CD4-positive, alpha-beta T cell (primary cell): ENCODE measurements at regions not wholly inside any gene's neighbourhood (a gene's known extent, or its start where the extent isn't known, plus 50 kb on each side); places are given as distances from the start of the nearest gene placed in this dataset.

Experiments
- ATAC-seq: fragments of 200-7000 bp; cut with Tn5 transposase; one replicate; pipeline ENCODE4 v1.10.0; 2022; ENCODE audit warnings: mild to moderate bottlenecking; ENCODE audit not compliant: poor library complexity
- CTCF ChIA-PET: fragments of 350-600 bp; sonication (Branson Sonifier 250); formaldehyde crosslinking; loops from one replicate; lab custom pipeline; 2021; ENCODE audit warnings: antibody characterized with exemption, inconsistent platforms; lab: Charles Lee
- POLR2A ChIA-PET: fragments of 350-600 bp; sonication (Branson Sonifier 250); formaldehyde crosslinking; loops from one replicate; lab custom pipeline; 2021; ENCODE audit warnings: antibody characterized with exemption, inconsistent platforms; lab: Charles Lee
- DNase-seq, 14 experiments: peaks; one replicate each; pipeline ENCODE4 v3.0.0-alpha.2; 2013 to 2020; ENCODE audit warnings: mixed read lengths in 2 of 14
- H3K27ac ChIP-seq, 2 donors: one replicate each; pipeline versions ENCODE4 v1.5.1 to v1.7.0; 2013; ENCODE audit warnings: low read length in 2 of 2, low read depth in 1 of 2, mild to moderate bottlenecking in 1 of 2
- H3K27me3 ChIP-seq, 2 experiments: 1 replicate in 1 of 2; 2 replicates in 1 of 2; pipeline versions ENCODE4 v1.6.1 to v1.7.0; 2013; ENCODE audit warnings: low read length in 2 of 2, control low read depth in 1 of 2, mild to moderate bottlenecking in 1 of 2, moderate library complexity in 1 of 2; ENCODE audit not compliant: insufficient read depth in 2 of 2, control insufficient read depth in 1 of 2
- H3K36me3 ChIP-seq: one replicate; pipeline ENCODE4 v1.6.1; 2013; ENCODE audit warnings: low read length, control low read depth; ENCODE audit not compliant: insufficient read depth
- H3K4me1 ChIP-seq: one replicate; pipeline ENCODE4 v1.6.1; 2013; ENCODE audit warnings: low read length, control low read depth; ENCODE audit not compliant: insufficient read depth
- H3K4me3 ChIP-seq: one replicate; pipeline ENCODE4 v1.5.1; 2013; ENCODE audit warnings: mild to moderate bottlenecking, low read length, moderate library complexity
- H3K9me3 ChIP-seq, 2 experiments: 1 replicate in 1 of 2; 2 replicates in 1 of 2; pipeline versions ENCODE4 v1.6.1 to v1.7.0; 2013; ENCODE audit warnings: low read length in 2 of 2, mild to moderate bottlenecking in 2 of 2, control low read depth in 1 of 2, moderate library complexity in 1 of 2; ENCODE audit not compliant: control insufficient read depth in 1 of 2, insufficient read depth in 1 of 2
- H3K27ac Mint-ChIP-seq: one replicate; pipeline ENCODE4 v1.8.0; 2020; ENCODE audit warnings: mixed read lengths
- H3K27me3 Mint-ChIP-seq: one replicate; pipeline ENCODE4 v1.8.0; 2021; ENCODE audit warnings: mixed read lengths
- H3K36me3 Mint-ChIP-seq: one replicate; pipeline ENCODE4 v1.8.0; 2021; ENCODE audit warnings: low read depth, mixed read lengths
- H3K4me1 Mint-ChIP-seq: one replicate; pipeline ENCODE4 v1.8.0; 2021; ENCODE audit warnings: low read depth, mixed read lengths
- H3K4me3 Mint-ChIP-seq: one replicate; pipeline ENCODE4 v1.8.0; 2020; ENCODE audit warnings: mild to moderate bottlenecking, mixed read lengths
- H3K9me3 Mint-ChIP-seq: one replicate; pipeline ENCODE4 v1.8.0; 2020; ENCODE audit warnings: mixed read lengths
- CTCF ChIP-seq: fragments of 200-600 bp; IDR thresholded peaks from one replicate; pipeline ENCODE4 v1.8.0; 2022; ENCODE audit warnings: antibody characterized with exemption, mild to moderate bottlenecking
- intact Hi-C, 2 experiments: fragments of 100-400 bp; cut with DNase I in 1 of 2; cut with micrococcal nuclease in 1 of 2; formaldehyde crosslinking; loops; one replicate each; pipeline versions ENCODE4 v1.15.1 to v1.9.0; 2023 to 2025; cut with DNase I, micrococcal nuclease

GRCh38 chr5:167585184-167585583 lies 706.3 kb upstream of the WWC1 start:
- H3K27ac ChIP-seq, result no peak overlapping the region
- Mint-ChIP-seq H3K36me3 (no peaks in the 10 kb centered on the region), H3K4me3 (no peak overlapping the region), H3K4me1 (no peaks in the 10 kb centered on the region), H3K27me3 (no peaks in the 10 kb centered on the region), H3K9me3 (peaks cover 2% of the 10 kb centered on the region), H3K27ac (no peak overlapping the region)
- no peak overlapping the region for H3K4me3 ChIP-seq
- no peaks in the 10 kb centered on the region for H3K27me3 ChIP-seq
- intact Hi-C loops, result no loop called here
- no peak for TF ChIP-seq CTCF
- H3K9me3 ChIP-seq, result peaks cover 0 to 4% of the 10 kb centered on the region in 2 experiments
- ChIA-PET POLR2A (no interaction called here), CTCF (no interaction called here)
- no peaks in the 10 kb centered on the region for H3K36me3 ChIP-seq
- ATAC-seq (no peak), DNase-seq (no peak)
- H3K4me1 ChIP-seq, result no peaks in the 10 kb centered on the region

- H3K27ac Mint-ChIP-seq, result no peak overlapping the region
- no peaks in the 10 kb centered on the region for H3K27me3 Mint-ChIP-seq
- no peak for ATAC-seq
- no peak for TF ChIP-seq CTCF
- ChIA-PET POLR2A (no interaction called here), CTCF (no interaction called here)
- DNase-seq, result no peak
- H3K4me3 Mint-ChIP-seq, result no peak overlapping the region
- Histone ChIP-seq H3K4me3 (no peak overlapping the region), H3K9me3 (peaks cover 0 to 4% of the 10 kb centered on the region in 2 experiments), H3K27me3 (no peaks in the 10 kb centered on the region), H3K4me1 (no peaks in the 10 kb centered on the region), H3K27ac (no peak overlapping the region), H3K36me3 (no peaks in the 10 kb centered on the region)
- no peaks in the 10 kb centered on the region for H3K4me1 Mint-ChIP-seq
- peaks cover 2% of the 10 kb centered on the region for H3K9me3 Mint-ChIP-seq
- intact Hi-C loops, result no loop called here
- no peaks in the 10 kb centered on the region for H3K36me3 Mint-ChIP-seq
Observed at GRCh38 chr5:167587772-167588437, 703.5 kb upstream of the WWC1 start.

GRCh38 chr5:167592114-167592513 lies 699.3 kb upstream of the WWC1 start:
- Mint-ChIP-seq H3K9me3 (peaks cover 2% of the 10 kb centered on the region), H3K4me3 (no peak overlapping the region), H3K27ac (no peak overlapping the region), H3K4me1 (no peaks in the 10 kb centered on the region), H3K36me3 (no peaks in the 10 kb centered on the region), H3K27me3 (no peaks in the 10 kb centered on the region)
- Histone ChIP-seq H3K9me3 (peaks cover 4 to 5% of the 10 kb centered on the region in 2 experiments), H3K36me3 (no peaks in the 10 kb centered on the region), H3K4me3 (no peak overlapping the region), H3K4me1 (no peaks in the 10 kb centered on the region), H3K27ac (no peak overlapping the region), H3K27me3 (no peaks in the 10 kb centered on the region)
- intact Hi-C loops, result no loop called here
- ChIA-PET CTCF (no interaction called here), POLR2A (no interaction called here)
- TF ChIP-seq CTCF, result no peak
- DNase-seq (no peak), ATAC-seq (no peak)
